GM18951 (cell line): ENCODE measurements at regions not wholly inside any gene's neighbourhood (a gene's known extent, or its start where the extent isn't known, plus 50 kb on each side); places are given as distances from the start of the nearest gene placed in this dataset.
"Not testable (repeated sequence)": the region's sequence is repeated elsewhere in the genome, so short reads cannot be mapped to it uniquely, and the experiment has no call there.

Source experiments
- POLR2A ChIP-seq: IDR thresholded peaks from 4 replicates; pipeline ENCODE4 v1.6.1; 2011; ENCODE audit warnings: mild to moderate bottlenecking; ENCODE audit not compliant: insufficient read length, insufficient read depth; ENCODE audit errors: extremely low read depth
- in situ Hi-C: fragments of 300-500 bp; cut with MboI; formaldehyde crosslinking; loops from one replicate; pipeline ENCODE4 v1.12.0; 2022; ENCODE audit warnings: low sequenced_read_pairs, mixed read lengths, inconsistent platforms; ENCODE audit not compliant: unreplicated experiment

DNA sequence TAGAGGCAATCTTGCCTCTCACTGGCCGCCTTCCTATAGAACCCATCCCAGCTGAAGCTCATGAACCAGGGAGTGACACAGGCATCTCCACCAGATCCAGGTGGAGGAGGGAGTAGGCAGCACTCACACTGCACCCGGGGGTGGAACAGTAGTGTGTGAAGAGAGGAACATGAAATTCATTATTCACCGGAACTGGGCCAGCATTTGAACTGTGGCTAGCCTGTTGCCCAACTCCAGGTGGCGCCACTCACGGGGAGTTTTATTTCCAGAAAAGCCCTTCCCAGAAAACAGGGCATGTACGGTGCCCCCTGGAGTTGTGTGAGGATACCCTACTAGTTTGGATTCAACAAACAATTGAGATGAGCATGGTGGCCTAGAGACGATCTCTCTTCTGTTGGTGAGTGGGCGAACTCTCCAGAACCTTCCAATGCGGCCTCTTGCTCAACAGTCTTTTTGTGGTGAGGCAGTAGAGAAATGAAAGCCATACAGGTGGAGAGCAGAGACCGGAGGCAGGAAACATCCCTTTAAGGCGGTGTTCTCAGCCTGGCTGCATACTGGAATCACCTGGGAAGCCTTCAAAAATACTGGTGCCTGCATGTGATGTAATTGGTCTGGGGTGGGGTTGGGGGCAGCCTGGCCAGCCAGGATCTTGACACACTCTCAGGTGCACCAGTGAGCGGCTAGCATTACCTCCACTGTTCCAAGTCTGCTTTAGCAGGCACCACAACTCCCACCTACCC, 73.5 kb upstream of the NEDD4L start:
- in situ Hi-C loops: no loop called here
- no peak for TF ChIP-seq POLR2A

GRCh38 chr18:57969824-57970223, 74.2 kb upstream of the NEDD4L start:
- no peak for TF ChIP-seq POLR2A
- in situ Hi-C loops: no loop called here

DNA sequence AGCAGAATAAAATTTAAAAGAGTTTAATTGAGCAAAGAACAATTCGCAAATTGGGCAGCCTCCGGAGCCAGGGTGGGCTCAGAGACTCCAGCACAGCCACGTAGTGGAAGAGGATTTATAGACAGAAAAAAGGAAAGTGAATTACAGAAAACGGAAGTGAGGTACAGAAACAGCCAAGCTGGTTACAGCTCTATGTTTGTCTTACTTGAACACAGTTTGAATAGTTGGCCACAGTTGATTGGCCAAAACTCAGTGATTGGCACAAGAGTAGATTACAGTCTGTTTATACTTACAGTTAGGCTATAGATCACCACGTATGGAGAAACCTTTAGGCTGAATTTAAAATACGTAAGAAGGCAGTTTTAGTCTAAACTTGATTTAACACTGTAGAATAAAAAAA, 78.8 kb upstream of the NEDD4L start:
- in situ Hi-C loops: no loop called here
- TF ChIP-seq POLR2A: no peak

DNA sequence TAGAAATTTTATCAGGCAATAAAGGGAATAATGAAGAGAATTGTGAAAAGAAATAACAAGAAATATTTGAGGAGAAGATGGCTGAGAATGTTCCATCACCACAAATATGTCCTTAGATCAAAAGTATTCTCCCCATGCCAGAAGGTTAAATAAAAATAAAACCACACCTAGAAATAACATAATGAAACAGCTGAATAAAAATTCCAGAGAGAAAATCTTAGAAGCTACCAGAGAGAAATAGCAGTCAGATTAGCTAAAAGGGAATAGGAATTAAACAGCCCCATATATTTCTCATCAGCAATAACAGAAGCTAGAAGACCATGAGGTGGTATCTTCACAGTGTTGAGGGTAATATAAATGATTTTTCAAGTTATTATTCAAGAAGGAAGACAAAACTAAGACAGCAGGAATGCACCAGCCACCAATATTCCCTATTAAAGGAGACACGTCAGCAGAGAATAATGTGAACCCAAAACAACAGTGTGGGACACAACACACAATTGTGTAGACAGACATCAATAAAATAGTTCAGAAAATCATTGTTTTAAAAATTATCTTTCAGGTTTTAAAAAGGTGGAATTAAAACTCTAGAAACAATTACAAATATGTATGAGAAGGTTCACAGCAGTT, 82.0 kb upstream of the NEDD4L start:
- no peak for TF ChIP-seq POLR2A
- in situ Hi-C loops: no loop called here

DNA sequence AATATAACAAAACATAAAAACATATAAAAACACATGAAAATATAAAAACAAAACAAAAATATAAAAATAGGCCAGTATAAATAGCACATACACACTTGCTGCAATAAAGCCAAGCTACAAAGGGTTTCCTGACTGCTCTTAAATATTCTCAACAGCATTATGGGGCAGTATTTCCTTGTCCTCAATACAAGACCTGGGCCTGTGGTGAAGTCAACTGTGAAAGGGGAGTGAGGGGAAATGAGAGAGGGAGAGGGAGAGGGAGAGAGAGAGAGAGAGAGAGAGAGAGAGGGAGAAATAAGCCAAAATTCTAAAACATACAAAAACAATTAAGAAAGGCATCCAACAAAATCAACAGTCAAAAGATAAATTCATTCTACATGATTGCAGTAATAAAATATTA, 82.6 kb upstream of the NEDD4L start:
- in situ Hi-C loops: no loop called here

DNA sequence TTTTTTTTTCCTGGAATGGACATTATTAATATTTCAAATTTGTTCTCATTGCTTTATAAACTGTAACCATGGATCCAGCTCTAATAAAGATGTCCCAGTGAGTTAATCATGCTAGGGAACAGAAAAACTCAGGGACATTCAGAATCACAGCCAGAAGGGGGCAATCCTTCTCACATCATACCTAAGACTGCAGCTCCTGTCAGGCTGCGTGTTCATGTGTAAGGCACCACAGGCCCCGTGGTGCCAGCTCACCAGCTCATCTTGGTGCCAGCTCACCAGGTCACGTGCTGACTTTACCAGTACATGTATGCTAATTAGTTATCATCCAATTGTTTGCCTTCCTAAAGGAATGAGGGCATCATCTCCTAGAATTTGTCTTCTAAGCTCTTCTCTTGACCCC, 84.7 kb upstream of the NEDD4L start:
- in situ Hi-C loops: no loop called here
- TF ChIP-seq POLR2A: no peak

More for the DNA sequence above, 82.6 kb upstream of the NEDD4L start:
- no peak for TF ChIP-seq POLR2A

DNA sequence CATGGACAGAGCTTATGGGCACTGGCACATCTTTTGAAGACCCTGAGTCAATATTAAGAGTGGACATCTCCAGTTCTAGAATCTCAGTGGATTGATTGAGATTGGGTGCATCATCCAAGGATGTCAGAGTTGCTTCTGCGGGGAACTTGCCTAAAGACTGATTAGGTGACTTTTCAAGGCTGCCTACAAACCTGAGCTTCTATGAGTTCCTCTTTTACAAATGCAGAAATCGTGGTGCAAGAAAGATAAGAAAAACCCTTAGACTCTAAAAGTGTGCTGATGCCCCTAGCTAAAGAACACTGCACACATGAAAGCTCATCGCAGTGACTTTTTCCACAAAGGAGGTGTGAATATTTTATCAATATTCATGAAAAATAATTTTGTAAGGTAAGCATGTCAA, 86.8 kb upstream of the NEDD4L start:
- in situ Hi-C loops: no loop called here
- no peak for TF ChIP-seq POLR2A

DNA sequence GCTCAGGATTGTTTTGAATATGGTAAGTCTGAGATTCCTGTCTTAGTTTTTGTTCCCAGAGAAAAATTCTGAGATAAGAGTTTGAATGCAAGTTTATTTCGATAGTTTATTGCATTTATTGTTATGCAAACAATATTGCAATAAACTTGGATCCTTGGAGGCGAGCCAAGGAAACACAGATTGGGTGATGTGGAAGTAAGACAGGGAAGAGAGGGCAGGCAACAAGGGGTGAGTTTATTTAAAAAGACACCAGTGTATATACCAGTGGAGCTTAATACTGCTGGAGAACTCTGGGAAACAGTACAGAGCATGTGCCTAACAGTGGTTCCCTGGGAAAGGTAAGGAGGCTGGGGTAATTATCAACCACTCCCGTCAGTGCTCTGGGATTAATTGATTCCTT, 87.5 kb upstream of the NEDD4L start:
- no peak for TF ChIP-seq POLR2A
- in situ Hi-C loops: no loop called here

DNA sequence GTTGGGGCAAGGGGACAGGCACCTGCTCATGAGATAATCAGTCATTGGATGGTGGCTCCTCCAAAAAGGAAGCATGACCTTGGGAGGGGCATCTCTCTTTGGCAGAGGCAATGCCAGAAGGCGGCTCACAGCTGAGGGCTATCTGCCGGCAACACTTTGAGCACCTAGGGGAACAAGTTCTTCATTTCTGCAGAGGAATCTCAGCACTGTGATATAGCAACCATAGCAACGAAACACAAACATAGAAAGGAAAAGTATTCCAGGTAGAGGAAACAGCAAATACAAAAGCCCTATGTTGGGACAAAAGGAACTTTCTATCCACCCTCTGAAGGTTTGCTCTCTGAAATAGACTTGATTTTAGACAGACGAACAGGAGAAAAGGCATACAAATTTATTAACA, 89.1 kb upstream of the NEDD4L start:
- in situ Hi-C loops: no loop called here
- no peak for TF ChIP-seq POLR2A

GRCh38 chr18:57953883-57954282, 90.1 kb upstream of the NEDD4L start:
- TF ChIP-seq POLR2A: no peak
- in situ Hi-C loops: no loop called here

DNA sequence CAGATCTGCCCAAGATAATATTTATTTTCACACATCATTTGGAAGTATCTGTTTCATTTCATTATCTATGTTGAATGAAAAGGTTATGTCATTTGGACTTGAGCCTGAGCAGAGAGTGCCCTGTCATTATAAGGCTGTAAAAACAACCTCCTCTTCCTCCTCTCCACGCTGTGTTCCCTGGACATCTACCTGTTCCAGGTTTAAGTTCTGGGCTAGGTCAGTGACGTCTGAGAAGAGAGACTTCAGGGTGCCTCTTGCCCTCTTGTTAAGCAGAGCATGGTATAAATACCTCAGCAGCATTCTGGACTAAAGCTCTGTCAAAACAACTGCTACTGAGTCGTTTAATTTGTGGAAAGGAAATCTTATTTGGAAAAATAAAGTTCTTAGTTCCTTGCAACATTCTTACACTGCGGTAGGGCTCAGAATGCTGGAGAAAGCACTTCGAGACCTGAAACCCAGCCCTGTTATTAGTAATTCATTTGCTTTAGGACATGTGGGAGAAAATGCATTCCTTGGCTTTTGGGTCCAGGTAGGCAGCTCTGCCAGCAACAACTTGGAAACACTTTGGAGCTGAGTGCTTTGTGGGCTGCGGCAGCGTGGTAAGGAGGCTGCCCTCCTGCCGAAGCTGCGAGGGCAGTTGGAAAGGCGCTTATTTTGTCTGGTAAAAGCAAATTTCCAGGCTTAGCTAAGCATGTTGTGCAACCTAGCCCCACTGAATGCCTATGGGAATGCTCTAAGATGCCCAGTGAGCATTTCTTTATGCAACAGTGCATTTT, 91.8 kb upstream of the NEDD4L start:
- in situ Hi-C loops: no loop called here
- TF ChIP-seq POLR2A: no peak

- in situ Hi-C loops: no loop called here
- TF ChIP-seq POLR2A: no peak
Observed at GRCh38 chr18:57951117-57951796, 92.8 kb upstream of the NEDD4L start.

- in situ Hi-C loops: no loop called here
- TF ChIP-seq POLR2A: no peak
Observed at GRCh38 chr18:57950542-57950941, 93.5 kb upstream of the NEDD4L start.

- in situ Hi-C loops: not testable (repeated sequence)
Observed at GRCh38 chr18:57949335-57949734, 94.7 kb upstream of the NEDD4L start.

DNA sequence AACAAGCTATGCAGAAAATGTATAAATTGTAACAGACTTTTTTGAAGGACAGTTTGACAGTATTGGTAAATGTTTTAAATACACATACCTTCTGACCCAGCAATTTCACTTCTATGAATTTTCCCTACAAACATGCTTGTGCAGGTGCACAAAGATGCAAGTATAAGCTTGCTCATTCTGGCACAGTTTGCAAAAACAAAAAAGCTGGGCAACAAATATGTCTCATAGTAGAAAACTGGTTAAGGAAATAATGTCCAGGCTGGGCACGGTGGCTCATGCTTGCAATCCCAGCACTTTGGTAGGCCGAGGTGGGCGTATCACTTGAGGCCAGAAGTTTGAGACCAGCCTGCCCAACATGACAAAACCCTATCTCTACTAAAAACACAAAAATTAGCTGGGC, 96.9 kb upstream of the NEDD4L start:
- no peak for TF ChIP-seq POLR2A
- in situ Hi-C loops: no loop called here
